ENCODE measurements at regions not wholly inside any gene's neighbourhood (a gene's known extent, or its start where the extent isn't known, plus 50 kb on each side); places are given as distances from the start of the nearest gene placed in this dataset.

GRCh38 chr3:30356866-30357753, 249.3 kb upstream of the TGFBR2 start:
- no peak for DNase-seq
- ATAC-seq = no peak

GRCh38 chr3:30357897-30358296, 248.5 kb upstream of the TGFBR2 start:
- ATAC-seq = no peak
- DNase-seq = no peak

- ATAC-seq (no peak), DNase-seq (no peak)
Measured at GRCh38 chr3:30358871-30359270, 247.5 kb upstream of the TGFBR2 start.

GRCh38 chr3:30368978-30369377, 237.4 kb upstream of the TGFBR2 start:
- DNase-seq = no peak

GRCh38 chr3:30370681-30371271, 235.6 kb upstream of the TGFBR2 start:
- DNase-seq (no peak), ATAC-seq (no peak)

More at GRCh38 chr3:30368978-30369377, 237.4 kb upstream of the TGFBR2 start:
- ATAC-seq = no peak

GRCh38 chr3:30372837-30373236, 233.6 kb upstream of the TGFBR2 start:
- ATAC-seq (no peak), DNase-seq (no peak)

- DNase-seq (no peak), ATAC-seq (no peak)
Measured at GRCh38 chr3:30384546-30385072, 221.8 kb upstream of the TGFBR2 start.

GRCh38 chr3:30393079-30393478, 213.3 kb upstream of the TGFBR2 start:
- DNase-seq = no peak
- no peak for ATAC-seq

GRCh38 chr3:30397030-30397429, 209.4 kb upstream of the TGFBR2 start:
- ATAC-seq = no peak

GRCh38 chr3:30399394-30400181, 206.8 kb upstream of the TGFBR2 start:
- no peak for DNase-seq
- no peak for ATAC-seq

More at GRCh38 chr3:30397030-30397429, 209.4 kb upstream of the TGFBR2 start:
- no peak for DNase-seq

GRCh38 chr3:30400926-30401325, 205.5 kb upstream of the TGFBR2 start:
- ATAC-seq = no peak
- DNase-seq = no peak

- no peak for DNase-seq
- ATAC-seq = no peak
Measured at GRCh38 chr3:30401971-30402370, 204.4 kb upstream of the TGFBR2 start.

GRCh38 chr3:30407651-30408050, 198.8 kb upstream of the TGFBR2 start:
- no peak for DNase-seq
- ATAC-seq = no peak

GRCh38 chr3:30408105-30408557, 198.3 kb upstream of the TGFBR2 start:
- ATAC-seq (no peak), DNase-seq (no peak)

- no peak for ATAC-seq
- no peak for DNase-seq
Measured at GRCh38 chr3:30418443-30418842, 188.0 kb upstream of the TGFBR2 start.

GRCh38 chr3:30421266-30421665, 185.1 kb upstream of the TGFBR2 start:
- DNase-seq (no peak), ATAC-seq (no peak)

GRCh38 chr3:30426293-30426993, 180.0 kb upstream of the TGFBR2 start:
- ATAC-seq (no peak), DNase-seq (no peak)

GRCh38 chr3:30428251-30428650, 178.2 kb upstream of the TGFBR2 start:
- no peak for ATAC-seq
- DNase-seq = no peak

- ATAC-seq (no peak), DNase-seq (no peak)
Measured at GRCh38 chr3:30435861-30436331, 170.5 kb upstream of the TGFBR2 start.

- ATAC-seq (no peak), DNase-seq (no peak)
Measured at GRCh38 chr3:30437171-30437601, 169.2 kb upstream of the TGFBR2 start.

GRCh38 chr3:30438126-30438525, 168.3 kb upstream of the TGFBR2 start:
- DNase-seq = no peak

More at GRCh38 chr3:30438126-30438525, 168.3 kb upstream of the TGFBR2 start:
- ATAC-seq = no peak
